PFSK-1 (cell line): ENCODE measurements at regions not wholly inside any gene's neighbourhood (a gene's known extent, or its start where the extent isn't known, plus 50 kb on each side); places are given as distances from the start of the nearest gene placed in this dataset.

ENCODE experiments used
- FOXP2 ChIP-seq: optimal IDR thresholded peaks from 2 replicates; pipeline ENCODE3; 2011; ENCODE audit warnings: borderline replicate concordance, control low read depth, inconsistent platforms; ENCODE audit not compliant: insufficient read depth; ENCODE audit errors: extremely low read length, extremely low read depth
- POLR2AphosphoS5 ChIP-seq: IDR thresholded peaks from 2 replicates; pipeline ENCODE4 v1.6.1; 2012; ENCODE audit warnings: low read depth, mild to moderate bottlenecking, control low read depth, low read length, moderate library complexity
- REST ChIP-seq, 2 experiments: IDR thresholded peaks; 2 replicates each; pipeline versions ENCODE4 v1.6.1 to v1.8.0; 2011 to 2012; ENCODE audit warnings: low read depth in 2 of 2, low read length in 2 of 2, control low read depth in 1 of 2, inconsistent platforms in 1 of 2, mild to moderate bottlenecking in 1 of 2, moderate library complexity in 1 of 2; ENCODE audit not compliant: insufficient read depth in 1 of 2
- SIN3A ChIP-seq: IDR thresholded peaks from 2 replicates; pipeline ENCODE4 v1.6.1; 2012; ENCODE audit warnings: mild to moderate bottlenecking, low read length, moderate library complexity, borderline replicate concordance; ENCODE audit not compliant: insufficient read depth
- TAF1 ChIP-seq: IDR thresholded peaks from 2 replicates; pipeline ENCODE4 v1.6.1; 2012; ENCODE audit warnings: low read length, control low read depth, borderline replicate concordance; ENCODE audit not compliant: insufficient read depth

GRCh38 chr18:27862041-27862682, 314.8 kb downstream of the CDH2 start:
- TF ChIP-seq SIN3A, result no peak
- TF ChIP-seq FOXP2, result no peak
- no peak for TF ChIP-seq TAF1
- TF ChIP-seq REST (IDR thresholded peaks at IDR 0.05; ENCODE audit: insufficient read depth in 1 of 2, low read depth in 2 of 2, low read length in 2 of 2), result no peak
- TF ChIP-seq POLR2AphosphoS5, result no peak

- TF ChIP-seq FOXP2 (no peak), REST (IDR thresholded peaks at IDR 0.05; ENCODE audit: insufficient read depth in 1 of 2, low read depth in 2 of 2, low read length in 2 of 2) (no peak), SIN3A (no peak), TAF1 (no peak), POLR2AphosphoS5 (no peak)
These were observed 315.4 kb downstream of the CDH2 start for GRCh38 chr18:27861539-27861938.

GRCh38 chr18:27860701-27861107, 316.2 kb downstream of the CDH2 start:
- no peak for TF ChIP-seq REST (IDR thresholded peaks at IDR 0.05; ENCODE audit: insufficient read depth in 1 of 2, low read depth in 2 of 2, low read length in 2 of 2)
- TF ChIP-seq TAF1, result no peak
- no peak for TF ChIP-seq SIN3A
- TF ChIP-seq POLR2AphosphoS5, result no peak

- TF ChIP-seq POLR2AphosphoS5 (no peak), SIN3A (no peak), TAF1 (no peak), FOXP2 (no peak), REST (IDR thresholded peaks at IDR 0.05; ENCODE audit: insufficient read depth in 1 of 2, low read depth in 2 of 2, low read length in 2 of 2) (no peak)
These were observed 316.9 kb downstream of the CDH2 start for GRCh38 chr18:27860011-27860410.

- TF ChIP-seq FOXP2 (no peak), REST (IDR thresholded peaks at IDR 0.05; ENCODE audit: insufficient read depth in 1 of 2, low read depth in 2 of 2, low read length in 2 of 2) (no peak), SIN3A (no peak), POLR2AphosphoS5 (no peak), TAF1 (no peak)
These were observed 320.1 kb downstream of the CDH2 start for GRCh38 chr18:27856820-27857219.
